HG03565 (cell line): ENCODE measurements at regions not wholly inside any gene's neighbourhood (a gene's known extent, or its start where the extent isn't known, plus 50 kb on each side); places are given as distances from the start of the nearest gene placed in this dataset.
"Not testable (repeated sequence)": the region's sequence is repeated elsewhere in the genome, so short reads cannot be mapped to it uniquely, and the experiment has no call there.

Experiments used
- ATAC-seq: cut with Tn5 transposase; IDR thresholded peaks from one replicate; pipeline ENCODE4 v1.9.1; 2021; ENCODE audit warnings: mild to moderate bottlenecking, moderate library complexity; ENCODE audit not compliant: unreplicated experiment

DNA sequence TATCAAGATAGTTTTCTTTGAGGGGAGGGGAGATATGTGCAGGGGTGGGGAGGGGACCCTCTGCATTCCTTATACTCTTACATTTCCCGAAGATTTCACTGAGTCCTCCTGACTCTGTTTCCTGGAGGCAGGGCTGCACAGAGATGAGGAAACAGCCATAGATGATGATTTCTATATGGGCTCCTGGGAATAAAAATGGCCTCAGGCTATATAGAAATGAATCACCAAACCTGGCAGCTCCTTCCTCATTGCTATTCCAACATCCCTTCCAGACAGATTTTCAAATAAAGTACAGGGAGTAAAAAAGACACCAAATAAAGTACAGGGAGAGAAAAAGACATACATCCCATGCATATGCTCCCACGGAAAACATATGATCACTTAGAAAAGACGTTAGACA, 474.8 kb upstream of the RAB6C start:
- ATAC-seq = no peak

DNA sequence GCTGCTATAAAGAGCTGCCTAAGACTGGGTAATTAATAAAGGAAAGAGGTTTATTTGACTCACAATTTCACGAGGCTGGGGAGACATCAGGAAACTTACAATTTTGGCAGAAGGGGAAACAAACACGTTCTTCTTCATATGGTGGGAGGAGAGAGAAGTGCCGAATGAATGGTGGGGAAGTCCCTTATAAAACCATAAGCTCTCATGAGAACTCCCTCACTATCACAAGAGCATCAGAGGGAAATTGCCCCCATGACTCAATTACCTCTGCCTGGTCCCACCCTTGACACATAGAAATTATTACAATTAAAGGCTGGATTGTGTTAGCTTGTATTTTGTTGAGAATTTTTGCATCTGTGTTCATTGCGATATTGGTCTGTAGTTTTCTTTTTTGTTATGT, 460.5 kb upstream of the RAB6C start:
- ATAC-seq = no peak

DNA sequence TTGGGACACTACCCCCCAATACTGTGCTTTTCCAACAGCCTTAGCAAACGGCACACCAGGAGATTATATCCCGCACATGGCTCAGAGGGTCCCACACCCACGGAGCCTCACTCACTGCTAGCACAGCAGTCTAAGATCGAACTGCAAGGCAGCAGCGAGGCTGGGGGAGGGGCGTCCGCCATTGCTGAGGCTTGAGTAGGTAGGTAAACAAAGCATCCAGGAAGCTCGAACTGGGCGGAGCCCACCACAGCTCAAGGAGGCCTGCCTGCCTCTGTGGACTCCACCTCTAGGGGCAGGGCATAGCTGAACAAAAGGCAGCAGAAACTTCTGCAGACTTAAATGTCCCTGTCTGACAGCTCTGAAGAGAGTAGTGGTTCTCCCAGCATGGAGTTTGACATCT, 447.3 kb upstream of the RAB6C start:
- not testable (repeated sequence) for ATAC-seq

DNA sequence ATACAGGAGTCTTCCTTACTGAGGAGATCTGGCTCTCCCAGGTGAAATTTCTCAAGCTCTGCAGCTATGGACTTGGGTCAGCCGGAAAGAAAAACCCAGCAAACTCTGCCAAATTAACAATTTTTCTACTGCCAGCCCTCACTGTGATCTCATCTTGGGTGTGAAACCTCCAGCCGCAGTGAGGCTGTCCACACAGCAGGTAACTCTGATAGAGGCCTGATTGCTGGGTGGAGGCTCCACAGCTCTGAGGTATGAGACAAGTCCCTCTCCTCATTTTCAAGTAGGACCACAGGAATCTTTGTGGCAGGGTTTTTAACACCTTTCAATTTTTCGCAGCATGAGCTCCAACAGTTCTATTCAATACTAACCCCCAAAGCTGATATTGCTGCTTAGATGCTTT, 430.6 kb upstream of the RAB6C start:
- no peak for ATAC-seq

DNA sequence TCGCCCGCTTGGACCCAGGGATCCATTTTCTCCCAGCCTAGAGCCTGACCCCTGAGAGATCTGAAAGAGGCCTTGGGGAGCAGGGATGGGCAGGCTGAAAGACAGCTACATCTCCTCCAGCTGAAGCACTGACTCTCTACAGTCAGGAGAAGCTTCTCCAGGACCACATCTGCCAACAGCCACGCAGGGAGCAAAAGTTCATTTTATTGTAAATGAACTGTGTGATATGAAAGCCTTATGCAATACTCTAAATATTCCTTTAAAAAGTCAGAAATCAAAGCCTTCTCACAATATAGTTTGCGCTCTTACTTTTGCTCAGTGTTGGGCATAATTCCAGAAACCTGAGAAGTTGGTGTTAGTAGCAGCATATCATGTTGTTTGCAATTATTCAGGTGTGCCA, 428.9 kb upstream of the RAB6C start:
- ATAC-seq = no peak

DNA sequence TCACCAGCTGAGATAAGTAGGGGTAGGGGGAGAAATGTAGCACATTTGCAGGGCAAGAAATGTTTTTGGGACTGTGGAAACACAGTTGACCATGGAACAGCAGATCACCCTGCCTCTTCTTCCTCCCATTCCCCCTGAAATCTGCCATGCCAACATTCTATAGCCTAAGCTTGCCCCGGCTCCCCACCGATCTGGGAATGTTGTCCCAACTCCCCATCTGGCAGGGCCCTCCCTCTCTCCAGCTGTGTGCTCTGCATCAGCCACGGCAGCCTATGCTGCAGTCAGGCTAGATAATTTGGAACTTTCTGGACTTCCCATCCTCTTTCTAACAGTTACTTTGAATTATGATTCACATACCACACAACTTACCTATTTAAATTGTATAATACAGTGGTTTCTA, 425.1 kb upstream of the RAB6C start:
- no peak for ATAC-seq

DNA sequence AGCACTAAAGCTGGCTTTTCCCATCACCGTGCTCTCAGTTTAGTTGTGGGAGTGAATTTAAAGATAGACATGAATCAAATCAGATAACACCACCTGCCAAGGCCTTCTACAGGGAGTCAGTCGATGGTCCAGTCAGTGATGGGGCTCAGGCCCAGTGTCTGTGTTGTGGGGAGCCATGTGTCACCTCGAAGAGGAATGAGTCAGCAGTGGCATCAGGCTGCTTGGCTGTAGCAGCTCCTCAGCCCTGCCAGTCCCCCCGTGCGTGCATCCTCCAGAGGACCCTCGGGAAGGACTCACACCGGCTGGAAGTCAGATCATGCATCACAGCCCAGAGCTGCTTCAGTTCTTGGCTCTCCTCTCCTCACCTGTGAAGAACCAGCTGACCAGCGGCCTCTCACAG, 420.4 kb upstream of the RAB6C start:
- ATAC-seq = no peak

DNA sequence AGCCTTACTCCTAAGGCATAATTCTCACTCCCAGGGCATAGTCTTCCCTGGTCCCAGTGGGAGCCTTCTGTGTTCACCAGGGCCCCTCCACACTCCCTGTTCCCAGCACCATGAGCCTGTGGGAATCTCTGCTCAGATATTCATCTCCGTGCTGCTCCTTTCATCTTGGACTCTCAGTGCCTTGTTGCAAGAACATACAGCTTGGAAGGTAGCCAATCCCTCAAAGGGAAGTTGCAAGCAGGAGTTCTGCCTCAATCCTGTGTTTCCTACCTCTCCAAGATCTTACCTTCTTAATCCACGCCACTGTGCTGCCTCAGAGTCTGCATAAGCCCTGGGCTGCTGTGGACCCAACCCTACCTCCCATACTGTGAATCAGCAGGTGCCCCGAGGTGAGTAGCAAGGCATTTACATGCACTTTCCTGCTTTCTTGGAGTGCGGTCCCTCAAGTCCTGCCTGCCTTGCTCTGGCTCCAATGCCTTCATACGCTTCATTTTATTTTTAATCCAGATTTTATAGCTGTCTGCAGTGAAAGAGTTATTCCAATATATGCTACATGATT, 413.8 kb upstream of the RAB6C start:
- ATAC-seq = no peak

DNA sequence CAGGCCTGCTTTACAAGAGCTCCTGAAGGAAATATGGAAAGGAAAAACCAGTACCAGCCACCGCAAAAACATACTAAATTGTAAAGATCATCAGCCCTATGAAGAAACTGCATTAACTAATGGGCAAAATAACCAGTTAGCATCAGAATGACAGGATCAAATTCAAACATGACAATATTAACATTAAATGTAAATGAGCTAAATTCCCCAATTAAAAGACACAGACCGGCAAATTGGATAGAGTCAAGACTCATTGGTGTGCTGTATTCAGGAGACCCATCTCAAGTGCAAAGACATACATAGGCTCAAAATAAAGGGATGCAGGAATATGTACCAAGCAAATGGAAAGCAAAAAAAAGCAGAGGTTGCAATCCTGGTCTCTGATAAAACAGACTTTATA, 408.7 kb upstream of the RAB6C start:
- not testable (repeated sequence) for ATAC-seq

DNA sequence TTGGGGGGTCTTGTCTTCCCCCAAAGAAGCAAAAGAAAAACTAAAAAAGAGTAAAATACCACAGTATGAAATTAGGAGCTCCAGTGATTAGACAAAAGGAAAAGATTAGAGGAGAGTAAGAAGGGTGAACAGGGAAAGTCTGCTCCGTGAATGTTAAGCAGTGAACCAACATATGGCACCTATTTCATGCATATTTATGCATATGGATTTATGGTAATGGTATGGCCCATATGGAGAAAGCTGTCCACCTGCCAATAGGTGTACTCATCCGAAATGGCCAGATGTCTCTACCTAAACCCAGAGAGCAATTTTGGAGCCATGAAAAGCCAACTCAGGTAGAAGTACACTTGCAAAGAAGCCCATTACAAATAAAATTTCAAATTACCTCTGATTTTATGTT, 404.0 kb upstream of the RAB6C start:
- ATAC-seq = no peak

DNA sequence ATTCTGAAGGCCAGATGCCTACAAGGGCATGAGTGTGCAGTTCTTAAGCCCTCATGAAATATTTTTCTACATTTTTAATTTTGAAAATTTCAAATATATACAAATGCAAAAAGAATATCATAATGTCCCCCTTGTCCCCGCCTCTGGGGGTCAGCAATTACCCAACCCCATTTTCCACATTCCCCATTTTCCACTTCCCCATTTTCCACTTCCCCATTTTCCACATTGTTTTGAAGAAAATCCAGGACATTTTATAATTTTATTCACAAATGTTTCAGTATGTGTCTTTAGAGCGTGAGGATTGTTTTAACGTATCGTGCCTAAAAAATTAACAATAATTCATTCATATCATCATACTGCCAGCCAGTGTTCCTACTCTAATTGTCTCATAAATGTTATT, 403.6 kb upstream of the RAB6C start:
- no peak for ATAC-seq

DNA sequence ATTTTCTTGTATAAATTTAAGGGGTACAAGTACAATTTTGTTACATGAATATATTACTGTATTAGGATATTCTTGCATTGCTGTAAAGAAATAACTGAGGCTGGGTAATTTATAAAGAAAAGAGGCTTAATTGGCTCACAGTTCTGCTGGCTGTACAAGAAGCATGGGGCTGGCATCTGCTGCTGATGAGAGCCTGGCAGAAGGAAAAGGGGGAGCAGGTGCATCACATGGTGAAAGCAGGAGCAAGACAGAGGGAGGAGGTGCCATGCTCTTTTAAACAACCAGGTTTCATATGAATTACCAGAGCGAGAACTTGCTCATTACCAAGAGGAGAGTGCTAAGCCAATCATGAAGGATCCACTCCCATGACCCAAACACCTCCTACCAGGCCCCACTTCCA, 399.5 kb upstream of the RAB6C start:
- no peak for ATAC-seq

DNA sequence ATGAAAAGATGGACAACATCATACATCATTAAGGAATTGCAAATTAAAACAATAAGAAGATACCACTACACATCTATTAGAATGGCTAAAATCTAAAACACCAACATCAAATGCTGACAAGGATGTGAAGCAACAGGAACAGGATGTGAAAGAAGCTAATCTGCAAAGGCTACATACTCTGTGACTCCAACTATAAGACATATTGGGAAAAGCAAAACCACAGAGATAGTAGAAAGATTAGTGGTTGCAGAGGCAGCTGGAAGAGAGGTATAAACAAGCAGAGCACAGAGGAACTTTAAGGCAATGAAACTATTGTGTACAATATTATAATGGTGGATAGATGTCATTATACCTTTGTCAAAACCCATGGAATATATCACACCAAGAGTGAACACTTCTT, 393.7 kb upstream of the RAB6C start:
- ATAC-seq = no peak

DNA sequence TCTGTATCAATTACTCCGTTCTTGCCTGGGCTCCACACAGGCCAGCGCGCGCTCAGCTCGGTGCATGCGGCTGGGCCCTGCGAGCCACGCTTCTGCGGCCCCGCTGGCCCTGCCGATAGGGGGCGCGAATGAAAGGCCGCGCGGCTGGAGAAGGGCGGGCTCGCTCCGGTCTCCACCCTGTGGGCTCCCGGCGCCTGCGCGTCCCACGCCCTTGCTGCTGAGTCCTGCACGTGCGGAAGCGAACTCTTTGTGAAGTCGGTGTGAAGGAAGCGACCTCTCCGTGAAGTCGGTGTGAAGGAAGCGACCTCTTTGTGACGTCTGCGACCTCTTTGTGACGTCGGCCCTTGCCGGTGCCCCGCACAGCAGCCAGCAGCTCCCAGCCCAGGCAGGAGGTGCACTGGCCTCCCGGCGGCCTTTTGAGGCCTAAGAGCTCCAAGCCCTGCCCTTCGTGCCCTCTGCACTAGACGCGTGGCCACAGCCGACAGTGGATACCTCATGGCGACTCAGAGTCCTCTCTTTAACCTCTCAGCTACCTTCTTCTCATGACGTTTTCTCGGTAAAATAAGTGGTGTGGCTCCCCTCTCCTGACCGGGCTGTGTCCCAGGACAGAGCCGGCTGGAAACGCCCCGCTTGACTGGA, 391.9 kb upstream of the RAB6C start:
- ATAC-seq = no peak

DNA sequence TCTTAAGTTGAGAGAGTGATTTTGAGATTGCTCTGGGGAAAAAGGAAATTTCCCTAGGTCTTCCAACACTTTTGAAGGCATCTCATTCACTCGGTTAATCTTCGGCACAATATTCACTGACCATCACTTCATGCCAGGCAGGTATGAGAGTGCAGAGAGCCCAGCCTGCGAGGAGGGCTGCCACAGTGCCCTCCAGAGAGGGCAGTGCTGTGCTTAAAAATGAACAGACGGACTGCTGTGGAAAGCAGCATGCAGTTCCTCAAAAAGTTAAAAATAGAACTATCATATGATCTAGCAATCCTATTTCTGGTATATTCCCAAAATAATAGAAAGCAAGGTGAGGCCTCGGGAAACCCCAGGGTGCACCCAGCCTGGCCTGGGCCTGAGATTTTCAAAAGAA, 374.9 kb upstream of the RAB6C start:
- no peak for ATAC-seq

DNA sequence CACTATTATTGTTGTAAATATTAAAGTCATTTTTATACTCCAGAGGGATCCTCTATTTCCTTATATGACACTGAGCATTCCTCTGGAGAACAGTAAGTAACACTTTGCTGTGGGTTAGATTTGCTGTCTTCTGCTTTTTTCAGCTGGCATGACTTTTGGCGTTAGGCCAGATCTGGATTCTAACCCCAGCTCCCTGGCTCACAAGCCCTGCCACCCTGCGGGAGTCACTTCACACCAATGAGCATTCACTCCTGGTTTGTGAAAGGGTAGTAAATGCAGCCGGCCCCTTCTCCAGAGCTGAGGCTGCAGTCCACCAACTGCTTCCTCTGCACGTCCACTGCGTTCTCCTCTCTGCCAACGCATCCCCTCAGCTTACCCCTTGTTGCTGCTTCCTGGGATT, 373.8 kb upstream of the RAB6C start:
- ATAC-seq = no peak

DNA sequence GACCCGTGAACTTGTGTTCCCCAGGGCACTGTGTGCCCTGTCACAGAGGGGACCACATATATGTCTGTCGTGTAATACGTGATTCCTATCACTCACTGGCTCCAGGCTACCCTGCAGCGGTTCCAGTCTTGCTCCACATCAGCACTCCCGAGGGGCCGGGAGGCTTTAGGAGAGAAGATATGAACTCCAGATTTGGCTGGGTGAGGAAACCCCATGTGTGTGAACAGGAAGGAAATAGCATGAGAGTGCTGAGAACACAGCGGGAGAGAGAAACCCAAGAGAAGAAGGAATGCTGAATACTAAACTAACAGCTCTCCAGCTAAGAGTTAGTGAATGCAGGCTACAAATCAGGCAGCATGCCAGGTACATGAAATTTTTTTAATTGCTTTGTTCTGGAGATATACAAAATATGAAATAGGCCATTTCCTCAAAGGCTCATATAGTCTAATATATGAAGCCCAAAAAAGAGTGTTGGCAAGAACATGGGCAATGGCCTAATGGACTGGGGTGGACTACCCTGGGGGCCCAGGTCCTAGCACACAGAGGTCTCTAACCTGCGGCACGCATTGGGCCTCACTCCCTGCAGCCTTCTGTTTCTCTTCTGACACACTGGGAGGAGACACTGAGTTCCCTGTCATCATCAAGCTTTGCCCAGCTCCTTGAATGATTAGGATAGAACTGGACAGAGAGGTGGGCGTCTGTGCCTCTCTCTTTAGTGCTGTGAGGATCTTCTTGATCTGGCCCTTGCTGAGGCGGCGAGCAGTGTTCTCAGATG, 372.8 kb upstream of the RAB6C start:
- no peak for ATAC-seq

DNA sequence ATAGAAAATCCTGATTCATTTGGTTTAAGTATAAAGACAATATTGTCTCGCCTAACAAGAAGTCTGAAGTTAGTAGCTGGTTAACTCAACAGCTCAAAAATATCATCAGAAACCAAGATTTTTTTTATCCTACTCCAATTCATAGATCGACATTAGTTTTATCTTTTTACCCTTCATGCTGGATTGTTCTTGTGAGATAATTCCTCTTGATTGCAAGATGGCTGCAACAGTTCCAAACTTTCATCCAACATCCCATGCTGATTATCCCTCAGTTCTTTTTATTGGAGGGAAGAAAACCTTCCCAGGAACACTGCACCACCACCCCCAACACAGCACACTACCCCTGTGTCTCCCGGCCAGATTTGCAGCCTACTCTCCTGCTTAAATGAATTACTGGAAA, 370.2 kb upstream of the RAB6C start:
- no peak for ATAC-seq

DNA sequence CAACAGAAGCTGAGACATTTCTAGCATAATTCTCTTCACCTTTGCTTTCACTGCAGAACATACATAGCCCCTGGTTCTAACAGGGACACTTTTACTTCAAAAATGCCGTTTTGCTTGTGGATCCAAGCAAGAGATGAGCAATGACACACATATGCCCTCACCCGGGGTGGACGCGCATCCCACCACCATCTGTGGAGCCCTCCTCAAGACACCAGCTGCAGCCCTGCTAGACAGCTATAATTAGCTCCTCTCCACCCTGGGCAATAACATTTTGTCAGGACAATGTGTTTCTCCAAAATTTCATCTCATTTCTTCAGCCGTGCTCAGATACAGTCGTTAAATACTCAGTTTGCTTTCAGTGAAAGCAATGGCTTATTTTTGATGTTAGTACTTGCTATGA, 368.7 kb upstream of the RAB6C start:
- no peak for ATAC-seq

DNA sequence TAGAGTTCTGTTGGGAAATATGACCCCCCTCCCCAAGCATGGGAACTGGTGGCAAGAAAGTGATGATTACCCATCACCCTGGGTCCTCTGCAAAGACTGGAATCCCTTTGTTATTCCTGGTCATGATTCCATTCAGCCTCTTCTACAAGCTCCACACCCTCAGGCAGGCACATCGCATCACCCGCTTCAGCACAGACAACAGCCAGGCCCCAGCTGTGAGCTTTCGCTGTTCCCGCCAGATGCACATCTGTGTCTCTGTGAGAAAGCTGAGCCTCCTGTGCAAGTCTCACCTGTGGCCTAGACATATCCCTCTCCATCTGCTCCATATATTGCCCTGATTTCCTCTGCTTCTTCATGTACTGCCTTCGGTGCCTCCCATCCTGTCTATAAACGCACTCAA, 368.0 kb upstream of the RAB6C start:
- ATAC-seq = no peak

DNA sequence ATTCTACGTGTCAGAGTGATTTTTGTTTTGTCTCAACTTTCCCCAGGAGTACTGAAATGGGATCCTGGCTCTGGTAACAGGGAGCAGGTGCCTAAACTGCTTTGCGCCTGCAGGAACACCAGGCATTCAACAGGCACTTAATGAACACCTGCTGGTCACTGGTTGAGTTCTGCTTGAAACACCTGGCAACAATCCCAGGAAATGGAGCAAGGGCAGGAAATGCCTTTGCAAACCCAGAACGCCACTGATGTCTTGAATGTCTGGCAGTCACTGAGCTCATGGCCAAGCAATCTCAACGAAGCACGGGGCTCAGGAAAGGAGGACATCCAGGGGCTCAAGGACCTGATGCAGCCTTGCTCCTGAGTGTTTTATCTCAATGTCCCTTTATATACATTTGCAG, 360.0 kb upstream of the RAB6C start:
- no peak for ATAC-seq

DNA sequence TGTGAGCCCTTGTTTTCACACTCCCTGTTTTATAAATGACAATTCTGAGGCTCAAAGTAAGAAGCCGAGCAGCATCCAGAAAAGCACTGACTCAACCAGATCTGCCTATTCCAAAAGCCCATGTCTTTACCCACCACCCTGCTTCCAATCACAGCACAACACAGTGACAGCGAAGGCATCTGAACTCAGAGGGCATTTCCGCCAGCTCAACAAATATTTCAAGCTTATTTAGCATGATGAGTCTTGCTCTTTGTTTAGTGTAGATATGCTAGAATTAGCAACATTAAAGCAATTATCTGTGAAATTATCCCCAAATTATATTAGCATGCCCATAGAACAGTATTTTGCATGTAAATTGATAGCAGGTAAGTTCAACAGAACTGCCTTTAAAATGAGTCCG, 359.1 kb upstream of the RAB6C start:
- no peak for ATAC-seq

DNA sequence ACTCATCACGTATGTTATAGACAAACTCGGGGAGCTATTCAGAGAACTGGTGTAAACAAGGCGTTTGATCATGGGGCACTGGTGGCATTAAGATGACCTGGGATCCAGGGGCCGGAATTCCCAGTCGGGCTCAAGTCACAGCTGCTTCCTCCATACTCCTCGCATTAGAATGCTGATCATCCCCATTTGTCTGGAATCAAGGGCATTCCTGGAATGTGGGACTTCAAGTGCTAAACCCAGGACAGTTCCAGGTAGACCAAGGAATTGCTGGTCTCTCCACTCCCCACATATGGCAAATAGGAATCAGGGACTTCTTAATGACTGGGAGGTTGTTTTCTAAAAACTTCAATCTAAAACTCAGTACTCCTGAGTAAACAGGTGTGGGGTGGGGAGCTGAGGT, 355.7 kb upstream of the RAB6C start:
- no peak for ATAC-seq
